SK-N-SH (cell line): ENCODE measurements at regions not wholly inside any gene's neighbourhood (a gene's known extent, or its start where the extent isn't known, plus 50 kb on each side); places are given as distances from the start of the nearest gene placed in this dataset.

Experiments
- EP300 ChIP-seq, 2 experiments: IDR thresholded peaks; 2 replicates each; pipeline versions ENCODE4 v1.4.0 to v1.6.1; 2012; ENCODE audit warnings: borderline replicate concordance in 1 of 2, low read depth in 1 of 2, low read length in 1 of 2
- EZH2phosphoT487 ChIP-seq: fragments of 200-600 bp; sonication (generic); IDR thresholded peaks from 2 replicates; pipeline ENCODE4 v1.6.1; 2017; ENCODE audit warnings: low read depth, mixed run types, mild to moderate bottlenecking, antibody characterized with exemption, moderate library complexity, borderline replicate concordance
- FOXM1 ChIP-seq: IDR thresholded peaks from 2 replicates; pipeline ENCODE4 v1.4.0; 2012; ENCODE audit warnings: low read depth, mild to moderate bottlenecking
- NRF1 ChIP-seq: IDR thresholded peaks from 2 replicates; pipeline ENCODE4 v1.6.1; 2012; ENCODE audit warnings: low read depth, mild to moderate bottlenecking, low read length
- RXRA ChIP-seq: IDR thresholded peaks from 2 replicates; pipeline ENCODE4 v1.4.0; 2012; ENCODE audit warnings: low read depth, mild to moderate bottlenecking, borderline replicate concordance
- TF ChIP-seq, protein P1 (sequence below): fragments of 200-600 bp; sonication (generic); IDR thresholded peaks from 2 replicates; pipeline ENCODE4 v1.6.1; 2017; ENCODE audit warnings: antibody characterized with exemption, mild to moderate bottlenecking, moderate library complexity

DNA sequence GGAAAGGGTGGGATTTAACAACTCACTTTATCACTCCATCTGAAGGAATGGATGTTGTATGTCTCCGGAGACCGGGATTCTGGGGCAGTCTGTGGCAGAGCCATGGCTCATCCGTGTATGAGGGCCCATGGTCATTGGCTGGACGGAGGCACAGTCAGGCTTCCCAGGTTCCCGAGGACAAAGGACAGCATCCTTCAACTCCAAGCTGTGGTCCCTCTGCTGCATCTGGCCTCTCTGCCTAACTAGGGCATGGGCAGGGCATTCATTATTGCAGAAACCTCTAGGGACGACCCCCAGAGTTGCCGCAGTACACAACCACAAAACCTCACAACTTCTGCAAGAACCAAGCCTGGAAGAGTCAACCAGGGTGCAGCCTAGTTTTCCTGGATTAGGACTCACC, 525.2 kb downstream of the GLRX3 start:
- TF ChIP-seq EP300 (IDR thresholded peaks at IDR 0.05; ENCODE audit: borderline replicate concordance in 1 of 2, low read depth in 1 of 2, low read length in 1 of 2) (no peak), RXRA (no peak), EZH2phosphoT487 (no peak), FOXM1 (no peak), NRF1 (no peak)
- TF ChIP-seq, protein P1, sequence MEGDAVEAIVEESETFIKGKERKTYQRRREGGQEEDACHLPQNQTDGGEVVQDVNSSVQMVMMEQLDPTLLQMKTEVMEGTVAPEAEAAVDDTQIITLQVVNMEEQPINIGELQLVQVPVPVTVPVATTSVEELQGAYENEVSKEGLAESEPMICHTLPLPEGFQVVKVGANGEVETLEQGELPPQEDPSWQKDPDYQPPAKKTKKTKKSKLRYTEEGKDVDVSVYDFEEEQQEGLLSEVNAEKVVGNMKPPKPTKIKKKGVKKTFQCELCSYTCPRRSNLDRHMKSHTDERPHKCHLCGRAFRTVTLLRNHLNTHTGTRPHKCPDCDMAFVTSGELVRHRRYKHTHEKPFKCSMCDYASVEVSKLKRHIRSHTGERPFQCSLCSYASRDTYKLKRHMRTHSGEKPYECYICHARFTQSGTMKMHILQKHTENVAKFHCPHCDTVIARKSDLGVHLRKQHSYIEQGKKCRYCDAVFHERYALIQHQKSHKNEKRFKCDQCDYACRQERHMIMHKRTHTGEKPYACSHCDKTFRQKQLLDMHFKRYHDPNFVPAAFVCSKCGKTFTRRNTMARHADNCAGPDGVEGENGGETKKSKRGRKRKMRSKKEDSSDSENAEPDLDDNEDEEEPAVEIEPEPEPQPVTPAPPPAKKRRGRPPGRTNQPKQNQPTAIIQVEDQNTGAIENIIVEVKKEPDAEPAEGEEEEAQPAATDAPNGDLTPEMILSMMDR, result no peak
